ENCODE measurements at regions not wholly inside any gene's neighbourhood (a gene's known extent, or its start where the extent isn't known, plus 50 kb on each side); places are given as distances from the start of the nearest gene placed in this dataset.

GRCh38 chr2:29974086-29974485 lies 52.7 kb upstream of the ALK start:
- no peak overlapping the region for H3K4me3 ChIP-seq (ENCODE audit: low read depth, low read length)
- ChIA-PET CTCF (no interaction called here), POLR2A (no interaction called here)
- no peak for DNase-seq (ENCODE audit: low read depth, low spot score)
- no peak for TF ChIP-seq CTCF (IDR thresholded peaks at IDR 0.05; ENCODE audit: insufficient read depth, low read length, missing control alignments)

GRCh38 chr2:29977284-29977683 lies 55.9 kb upstream of the ALK start:
- DNase-seq (ENCODE audit: low read depth, low spot score): no peak
- ChIA-PET POLR2A (no interaction called here), CTCF (interaction anchor here (1.0 kb wide), 1 partner anchor 28 kb away, joined by 3 read pairs; no protein-coding TSS in a partner anchor)
- no peak for TF ChIP-seq CTCF (IDR thresholded peaks at IDR 0.05; ENCODE audit: insufficient read depth, low read length, missing control alignments)
- no peak overlapping the region for H3K4me3 ChIP-seq (ENCODE audit: low read depth, low read length)

- TF ChIP-seq CTCF (IDR thresholded peaks at IDR 0.05; ENCODE audit: insufficient read depth, low read length, missing control alignments): no peak
- CTCF ChIA-PET: interaction anchor here (0.6 to 1.2 kb wide), 3 partner anchors 44 to 666 kb away, joined by 3 to 4 read pairs (median 4); no protein-coding TSS in a partner anchor
- H3K4me3 ChIP-seq (ENCODE audit: low read depth, low read length): no peak overlapping the region
- POLR2A ChIA-PET: no interaction called here
- DNase-seq (ENCODE audit: low read depth, low spot score): no peak
Observed at GRCh38 chr2:29981402-29981801, 60.0 kb upstream of the ALK start.

GRCh38 chr2:29983308-29983707 lies 61.9 kb upstream of the ALK start:
- CTCF ChIA-PET: no interaction called here
- no peak for DNase-seq (ENCODE audit: low read depth, low spot score)
- no peak overlapping the region for H3K4me3 ChIP-seq (ENCODE audit: low read depth, low read length)
- POLR2A ChIA-PET: no interaction called here
- no peak for TF ChIP-seq CTCF (IDR thresholded peaks at IDR 0.05; ENCODE audit: insufficient read depth, low read length, missing control alignments)

GRCh38 chr2:29987146-29987545 lies 65.8 kb upstream of the ALK start:
- TF ChIP-seq CTCF (IDR thresholded peaks at IDR 0.05; ENCODE audit: insufficient read depth, low read length, missing control alignments): no peak
- ChIA-PET CTCF (no interaction called here), POLR2A (no interaction called here)
- DNase-seq (ENCODE audit: low read depth, low spot score): no peak
- H3K4me3 ChIP-seq (ENCODE audit: low read depth, low read length): no peak overlapping the region

GRCh38 chr2:29990129-29990528 lies 68.7 kb upstream of the ALK start:
- TF ChIP-seq CTCF (IDR thresholded peaks at IDR 0.05; ENCODE audit: insufficient read depth, low read length, missing control alignments): no peak
- POLR2A ChIA-PET: no interaction called here
- DNase-seq (ENCODE audit: low read depth, low spot score): no peak
- H3K4me3 ChIP-seq (ENCODE audit: low read depth, low read length): no peak overlapping the region
- CTCF ChIA-PET: no interaction called here
